ENCODE measurements at regions not wholly inside any gene's neighbourhood (a gene's known extent, or its start where the extent isn't known, plus 50 kb on each side); places are given as distances from the start of the nearest gene placed in this dataset.

DNA sequence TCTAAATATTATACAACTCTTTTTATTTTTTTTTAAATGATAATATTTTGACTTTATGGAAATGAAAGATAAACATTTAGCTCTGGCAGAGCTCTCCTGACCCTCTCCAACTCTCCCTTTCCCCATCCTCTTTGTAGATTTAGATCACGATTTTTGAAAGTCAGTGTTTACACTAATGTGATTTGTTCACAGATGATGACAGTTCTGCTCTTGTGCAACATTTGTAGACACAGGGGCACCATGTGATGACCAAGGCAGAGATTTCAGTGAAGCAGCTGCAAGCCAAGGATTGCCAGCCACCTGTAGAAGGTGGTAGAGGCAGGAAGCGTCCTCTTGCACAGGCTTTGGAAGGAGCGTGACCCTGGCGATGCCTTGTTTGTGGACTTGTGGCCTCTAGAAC, 483.2 kb downstream of the QKI start:
- H3K4me2 ChIP-seq (ENCODE audit: low read depth, low read length, poor library complexity, severe bottlenecking), result no peak overlapping the region
- H3K4me3 ChIP-seq (ENCODE audit: insufficient read depth, low read length, poor library complexity, severe bottlenecking), result no peak overlapping the region
- no peaks in the 10 kb centered on the region for H3K36me3 ChIP-seq (ENCODE audit: low read length)
- no peak overlapping the region for H3K9ac ChIP-seq (ENCODE audit: low read length)
- no peaks in the 10 kb centered on the region for H3F3A ChIP-seq (ENCODE audit: insufficient read depth)
- H3K27me3 ChIP-seq (ENCODE audit: low read length), result no peaks in the 10 kb centered on the region
- no peaks in the 10 kb centered on the region for H3K79me2 ChIP-seq (ENCODE audit: insufficient read depth, low read length)
- TF ChIP-seq, protein P1, sequence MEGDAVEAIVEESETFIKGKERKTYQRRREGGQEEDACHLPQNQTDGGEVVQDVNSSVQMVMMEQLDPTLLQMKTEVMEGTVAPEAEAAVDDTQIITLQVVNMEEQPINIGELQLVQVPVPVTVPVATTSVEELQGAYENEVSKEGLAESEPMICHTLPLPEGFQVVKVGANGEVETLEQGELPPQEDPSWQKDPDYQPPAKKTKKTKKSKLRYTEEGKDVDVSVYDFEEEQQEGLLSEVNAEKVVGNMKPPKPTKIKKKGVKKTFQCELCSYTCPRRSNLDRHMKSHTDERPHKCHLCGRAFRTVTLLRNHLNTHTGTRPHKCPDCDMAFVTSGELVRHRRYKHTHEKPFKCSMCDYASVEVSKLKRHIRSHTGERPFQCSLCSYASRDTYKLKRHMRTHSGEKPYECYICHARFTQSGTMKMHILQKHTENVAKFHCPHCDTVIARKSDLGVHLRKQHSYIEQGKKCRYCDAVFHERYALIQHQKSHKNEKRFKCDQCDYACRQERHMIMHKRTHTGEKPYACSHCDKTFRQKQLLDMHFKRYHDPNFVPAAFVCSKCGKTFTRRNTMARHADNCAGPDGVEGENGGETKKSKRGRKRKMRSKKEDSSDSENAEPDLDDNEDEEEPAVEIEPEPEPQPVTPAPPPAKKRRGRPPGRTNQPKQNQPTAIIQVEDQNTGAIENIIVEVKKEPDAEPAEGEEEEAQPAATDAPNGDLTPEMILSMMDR (IDR thresholded peaks at IDR 0.05; ENCODE audit: insufficient read depth, low read length, poor library complexity, severe bottlenecking), result no peak
- no peak for TF ChIP-seq EZH2phosphoT487 (conservative IDR thresholded peaks at IDR 0.05; ENCODE audit: low read length)
- H3K9me3 ChIP-seq (ENCODE audit: insufficient read depth, low read length), result no peaks in the 10 kb centered on the region
- H3K27ac ChIP-seq (ENCODE audit: low read depth, low read length), result no peak overlapping the region
- H3K9me2 ChIP-seq (replicated peaks; ENCODE audit: insufficient read depth, low read length), result no peaks in the 10 kb centered on the region
- no peaks in the 10 kb centered on the region for H4K20me1 ChIP-seq (ENCODE audit: low read depth, low read length)
- H2AFZ ChIP-seq (ENCODE audit: low read depth, low read length, severe bottlenecking), result no peak overlapping the region

DNA sequence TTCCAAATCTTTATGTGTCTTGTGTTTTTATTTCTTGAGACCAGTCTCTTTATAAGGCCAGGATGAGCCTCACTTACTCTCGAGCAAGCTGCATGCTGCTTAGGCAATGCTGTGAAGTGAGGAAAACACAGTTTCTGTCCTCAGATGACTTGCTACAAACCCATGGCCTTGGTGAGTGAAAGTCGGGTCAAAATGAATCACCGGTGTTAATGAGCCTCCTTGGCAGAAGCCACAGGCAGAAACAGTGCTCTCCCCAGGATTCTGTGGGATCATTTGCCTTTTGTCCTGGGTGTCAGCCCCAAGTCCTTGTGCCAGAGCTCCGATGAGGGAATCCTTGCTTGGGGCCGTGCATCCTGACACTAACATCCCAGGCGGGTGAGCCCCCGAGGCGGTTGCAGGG, 482.5 kb downstream of the QKI start:
- Histone ChIP-seq H4K20me1 (ENCODE audit: low read depth, low read length) (no peaks in the 10 kb centered on the region), H2AFZ (ENCODE audit: low read depth, low read length, severe bottlenecking) (no peak overlapping the region), H3K4me3 (ENCODE audit: insufficient read depth, low read length, poor library complexity, severe bottlenecking) (no peak overlapping the region), H3K9me3 (ENCODE audit: insufficient read depth, low read length) (no peaks in the 10 kb centered on the region), H3K9me2 (replicated peaks; ENCODE audit: insufficient read depth, low read length) (no peaks in the 10 kb centered on the region), H3K79me2 (ENCODE audit: insufficient read depth, low read length) (no peaks in the 10 kb centered on the region), H3K9ac (ENCODE audit: low read length) (no peak overlapping the region), H3K36me3 (ENCODE audit: low read length) (no peaks in the 10 kb centered on the region), H3K4me2 (ENCODE audit: low read depth, low read length, poor library complexity, severe bottlenecking) (no peak overlapping the region), H3K27ac (ENCODE audit: low read depth, low read length) (no peak overlapping the region), H3F3A (ENCODE audit: insufficient read depth) (no peaks in the 10 kb centered on the region), H3K27me3 (ENCODE audit: low read length) (no peaks in the 10 kb centered on the region)
- TF ChIP-seq, protein P1 (IDR thresholded peaks at IDR 0.05; ENCODE audit: insufficient read depth, low read length, poor library complexity, severe bottlenecking), result no peak
- no peak for TF ChIP-seq EZH2phosphoT487 (conservative IDR thresholded peaks at IDR 0.05; ENCODE audit: low read length)

DNA sequence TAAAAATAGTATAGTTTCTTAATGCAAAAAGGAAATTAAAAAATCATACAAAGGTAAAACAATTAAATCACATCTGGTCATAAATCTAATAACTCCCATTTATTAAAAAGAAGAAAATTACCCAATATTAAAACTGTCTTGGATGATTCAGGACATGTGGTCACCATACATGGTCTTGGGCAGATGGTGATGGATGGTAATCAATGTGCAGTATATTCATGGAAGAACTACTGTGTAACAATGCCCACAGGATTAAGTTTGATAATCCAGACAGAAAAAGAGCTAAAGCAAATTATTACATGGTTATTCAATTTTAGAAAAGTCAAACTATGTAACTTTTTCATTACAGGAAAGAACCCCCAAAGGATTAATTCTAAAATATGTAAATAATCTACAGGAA, 480.6 kb downstream of the QKI start:
- no peak overlapping the region for H3K4me3 ChIP-seq (ENCODE audit: insufficient read depth, low read length, poor library complexity, severe bottlenecking)
- TF ChIP-seq, protein P1 (IDR thresholded peaks at IDR 0.05; ENCODE audit: insufficient read depth, low read length, poor library complexity, severe bottlenecking), result no peak
- no peak for TF ChIP-seq EZH2phosphoT487 (conservative IDR thresholded peaks at IDR 0.05; ENCODE audit: low read length)
- H3K27me3 ChIP-seq (ENCODE audit: low read length), result no peaks in the 10 kb centered on the region
- no peaks in the 10 kb centered on the region for H3F3A ChIP-seq (ENCODE audit: insufficient read depth)
- H2AFZ ChIP-seq (ENCODE audit: low read depth, low read length, severe bottlenecking), result no peak overlapping the region
- H3K9ac ChIP-seq (ENCODE audit: low read length), result no peak overlapping the region
- no peaks in the 10 kb centered on the region for H3K9me2 ChIP-seq (replicated peaks; ENCODE audit: insufficient read depth, low read length)
- H4K20me1 ChIP-seq (ENCODE audit: low read depth, low read length), result no peaks in the 10 kb centered on the region
- no peaks in the 10 kb centered on the region for H3K36me3 ChIP-seq (ENCODE audit: low read length)
- H3K27ac ChIP-seq (ENCODE audit: low read depth, low read length), result no peak overlapping the region
- H3K79me2 ChIP-seq (ENCODE audit: insufficient read depth, low read length), result no peaks in the 10 kb centered on the region
- no peaks in the 10 kb centered on the region for H3K9me3 ChIP-seq (ENCODE audit: insufficient read depth, low read length)
- H3K4me2 ChIP-seq (ENCODE audit: low read depth, low read length, poor library complexity, severe bottlenecking), result no peak overlapping the region
